IgD-negative memory B cell (primary cell): ENCODE measurements at regions not wholly inside any gene's neighbourhood (a gene's known extent, or its start where the extent isn't known, plus 50 kb on each side); places are given as distances from the start of the nearest gene placed in this dataset.
"Not testable (repeated sequence)": the region's sequence is repeated elsewhere in the genome, so short reads cannot be mapped to it uniquely, and the experiment has no call there.

Experiments
- H3K27ac Mint-ChIP-seq, 3 donors: one replicate each; pipeline ENCODE4 v1.8.0; 2020 to 2022; ENCODE audit warnings: mild to moderate bottlenecking in 3 of 3, mixed read lengths in 3 of 3, moderate library complexity in 1 of 3
- H3K27me3 Mint-ChIP-seq: one replicate; pipeline ENCODE4 v1.8.0; 2021; ENCODE audit warnings: mixed read lengths
- H3K36me3 Mint-ChIP-seq: one replicate; pipeline ENCODE4 v1.8.0; 2020; ENCODE audit warnings: mild to moderate bottlenecking, mixed read lengths
- H3K4me1 Mint-ChIP-seq, 3 donors: one replicate each; pipeline ENCODE4 v1.8.0; 2020 to 2022; ENCODE audit warnings: mixed read lengths in 3 of 3, mild to moderate bottlenecking in 1 of 3
- H3K4me3 Mint-ChIP-seq, 4 donors: one replicate each; pipeline ENCODE4 v1.8.0; 2020 to 2022; ENCODE audit warnings: mild to moderate bottlenecking in 4 of 4, mixed read lengths in 4 of 4, moderate library complexity in 3 of 4
- H3K9me3 Mint-ChIP-seq, 3 donors: one replicate each; pipeline ENCODE4 v1.8.0; 2020 to 2021; ENCODE audit warnings: mixed read lengths in 3 of 3, mild to moderate bottlenecking in 1 of 3

DNA sequence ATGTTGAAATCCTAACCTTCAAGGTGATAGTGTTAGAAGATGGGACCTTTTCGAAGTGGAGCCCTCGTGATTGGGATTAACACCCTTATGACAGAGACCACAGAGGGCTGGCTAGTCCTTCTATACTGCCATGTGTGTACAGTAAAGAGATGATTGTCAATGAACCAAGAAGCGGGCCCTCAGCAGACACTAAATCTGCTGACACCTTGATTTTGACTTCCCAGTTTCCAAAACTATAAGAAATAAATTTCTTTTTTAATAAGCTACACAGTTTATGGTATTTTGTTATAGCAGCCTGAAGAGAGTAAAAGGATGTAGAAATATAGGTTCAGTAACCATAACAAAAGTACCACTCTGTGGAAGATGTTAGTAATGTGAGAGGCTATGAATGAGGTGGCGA, 419.0 kb upstream of the NUDT12 start:
- Mint-ChIP-seq H3K4me3 (no peak overlapping the region), H3K9me3 (peaks cover 4 to 6% (median 5%) of the 10 kb centered on the region in 3 donors)

DNA sequence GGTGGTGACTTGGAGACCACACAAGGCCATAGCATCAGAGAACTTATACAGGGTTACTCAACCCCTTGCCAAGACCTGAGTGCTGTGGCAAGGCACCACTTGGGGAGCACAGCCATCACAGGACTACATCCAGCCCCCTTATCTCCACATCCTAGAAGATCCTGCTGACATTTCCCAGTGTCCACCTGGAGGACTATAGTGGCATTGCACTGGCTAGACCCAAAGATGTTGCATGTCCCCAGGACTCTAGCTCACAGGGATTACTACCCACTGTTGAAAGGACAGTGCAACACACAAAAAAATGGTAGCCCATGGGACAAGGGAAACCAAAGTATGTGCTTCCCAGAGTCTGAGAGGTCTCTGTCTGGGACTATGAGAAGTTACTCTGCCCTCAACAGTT, 411.1 kb upstream of the NUDT12 start:
- Mint-ChIP-seq H3K36me3 (no peaks in the 10 kb centered on the region), H3K4me1 (no peaks in the 10 kb centered on the region), H3K27ac (no peak overlapping the region), H3K4me3 (no peak overlapping the region), H3K27me3 (no peaks in the 10 kb centered on the region), H3K9me3 (peaks cover 1 to 13% (median 8%) of the 10 kb centered on the region in 3 donors)

More for the DNA sequence above, 419.0 kb upstream of the NUDT12 start:
- H3K27me3 Mint-ChIP-seq: no peaks in the 10 kb centered on the region
- no peaks in the 10 kb centered on the region for H3K36me3 Mint-ChIP-seq
- no peak overlapping the region for H3K27ac Mint-ChIP-seq
- H3K4me1 Mint-ChIP-seq: no peaks in the 10 kb centered on the region

DNA sequence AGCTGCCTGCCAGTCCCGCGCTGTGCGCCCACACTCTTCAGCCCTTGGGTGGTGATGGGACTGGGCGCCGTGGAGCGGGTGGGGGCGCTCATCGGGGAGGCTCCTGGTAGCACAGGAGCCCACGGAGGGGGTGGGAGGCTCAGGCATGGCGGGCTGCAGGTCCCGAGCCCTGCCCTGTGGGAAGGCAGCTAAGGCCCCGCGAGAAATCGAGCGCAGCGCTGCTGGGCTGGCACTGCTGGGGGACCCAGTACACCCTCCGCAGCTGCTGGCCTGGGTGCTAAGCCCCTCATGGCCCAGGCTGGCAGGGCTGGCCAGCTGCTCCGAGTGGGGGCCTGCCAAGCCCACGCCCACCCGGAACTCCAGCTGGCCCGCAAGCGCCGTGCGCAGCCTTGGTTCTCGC, 403.7 kb upstream of the NUDT12 start:
- peaks cover 10 to 14% (median 11%) of the 10 kb centered on the region in 3 donors for H3K9me3 Mint-ChIP-seq
- not testable (repeated sequence) for H3K36me3 Mint-ChIP-seq, H3K4me1 Mint-ChIP-seq, H3K27me3 Mint-ChIP-seq, H3K27ac Mint-ChIP-seq
- H3K4me3 Mint-ChIP-seq: peak overlapping the region in 1 of 4 donors; percentile 8

DNA sequence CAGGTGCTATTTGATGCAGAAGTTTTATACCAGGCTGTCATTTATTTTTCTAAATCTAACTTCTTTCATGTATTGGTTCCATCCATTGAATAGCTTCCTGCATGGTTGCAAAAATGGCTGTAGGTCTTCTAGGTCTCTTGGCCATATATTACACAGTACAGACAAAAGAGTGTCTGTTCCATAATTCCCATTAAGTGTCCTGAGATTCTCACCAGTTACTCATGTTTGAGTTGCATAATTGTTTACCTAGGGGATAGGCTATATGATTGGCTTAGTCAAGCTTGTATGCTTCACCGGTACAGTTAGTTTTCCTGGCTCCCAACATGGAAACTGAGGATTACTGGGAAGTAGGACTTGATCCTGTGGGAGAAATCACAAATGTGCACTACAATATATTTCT, 399.4 kb upstream of the NUDT12 start:
- Mint-ChIP-seq H3K4me3 (no peak overlapping the region), H3K27ac (no peak overlapping the region), H3K4me1 (no peaks in the 10 kb centered on the region), H3K9me3 (peaks cover 5 to 13% (median 9%) of the 10 kb centered on the region in 3 donors), H3K27me3 (no peaks in the 10 kb centered on the region), H3K36me3 (no peaks in the 10 kb centered on the region)

DNA sequence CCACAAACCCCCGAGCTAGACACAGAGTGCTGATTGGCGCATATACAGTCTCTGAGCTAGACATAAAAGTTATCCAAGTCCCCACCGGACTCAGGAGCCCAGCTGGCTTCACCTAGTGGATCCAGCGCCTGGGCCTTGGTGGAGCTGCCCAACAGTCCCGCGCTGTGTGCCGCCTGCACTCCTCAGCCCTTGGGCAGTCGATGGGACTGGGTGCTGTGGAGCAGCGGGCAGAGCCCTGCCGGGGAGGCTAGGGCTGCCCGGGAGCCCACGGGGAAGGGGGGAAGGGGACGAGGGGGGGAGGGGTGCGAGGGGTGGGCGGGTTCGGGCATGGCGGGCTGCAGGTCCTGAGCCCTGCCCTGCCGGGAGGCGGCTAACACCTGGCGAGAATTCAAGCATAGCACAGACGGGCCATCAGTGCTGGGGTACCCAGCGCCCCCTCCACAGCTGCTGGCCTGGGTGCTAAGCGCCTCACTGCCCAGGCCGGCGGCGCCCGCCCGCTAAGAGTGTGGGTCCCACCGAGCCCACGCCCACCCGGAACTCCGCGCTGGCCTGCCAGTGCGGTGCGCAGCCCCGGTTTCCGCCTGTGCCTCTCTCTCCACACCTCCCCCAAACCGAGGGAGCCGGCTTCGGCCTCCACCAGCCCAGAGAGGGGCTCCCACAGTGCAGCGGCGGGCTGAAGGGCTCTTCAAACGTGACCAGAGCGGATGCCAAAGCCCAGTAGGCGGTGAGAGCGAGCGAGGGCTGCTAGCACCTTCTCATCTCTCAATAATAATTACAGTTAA, 391.2 kb upstream of the NUDT12 start:
- H3K4me1 Mint-ChIP-seq: no peaks in the 10 kb centered on the region
- H3K36me3 Mint-ChIP-seq: no peaks in the 10 kb centered on the region
- no peaks in the 10 kb centered on the region for H3K27me3 Mint-ChIP-seq
- peaks cover 3 to 7% (median 5%) of the 10 kb centered on the region in 3 donors for H3K9me3 Mint-ChIP-seq
- H3K27ac Mint-ChIP-seq: no peak overlapping the region
- H3K4me3 Mint-ChIP-seq: no peak overlapping the region

DNA sequence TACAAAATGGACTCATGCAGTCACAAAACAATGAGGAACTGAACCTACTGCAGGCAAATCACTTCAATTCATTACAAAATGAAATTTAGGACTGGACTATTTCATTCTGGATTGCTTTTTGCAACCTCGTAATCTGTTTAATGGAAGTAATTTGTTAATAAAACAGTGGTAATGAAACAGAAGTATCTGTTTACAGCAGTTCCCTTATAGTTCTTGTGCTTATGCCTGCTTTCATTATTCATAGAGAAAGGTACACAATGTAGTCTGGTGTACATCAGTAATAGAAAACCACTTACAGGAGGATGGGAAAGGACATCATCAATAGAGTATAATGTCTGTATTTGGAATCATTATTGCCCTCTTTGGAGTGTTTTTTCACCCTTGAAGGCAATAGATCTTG, 389.2 kb upstream of the NUDT12 start:
- Mint-ChIP-seq H3K36me3 (no peaks in the 10 kb centered on the region), H3K9me3 (peaks cover 0 to 2% (median 0%) of the 10 kb centered on the region in 3 donors), H3K27me3 (no peaks in the 10 kb centered on the region)

DNA sequence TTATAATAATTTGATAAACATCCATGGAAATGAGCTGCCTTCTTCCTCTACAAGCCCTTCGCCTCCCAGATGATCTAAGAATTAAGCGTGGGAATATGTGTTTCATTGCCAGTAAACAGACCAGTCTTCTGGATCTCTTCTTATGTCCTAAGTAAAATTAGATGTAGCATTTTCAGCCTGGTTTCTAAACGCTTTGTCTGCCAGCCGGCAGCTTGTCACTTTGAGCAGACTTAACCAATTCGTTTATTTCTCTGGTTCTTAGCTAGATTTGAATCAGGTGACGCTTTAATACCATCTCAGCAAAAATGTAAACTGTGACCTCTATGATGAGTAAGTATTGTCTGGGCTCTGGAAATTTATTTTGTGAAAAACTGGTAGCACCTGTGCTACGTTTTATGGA, 380.6 kb upstream of the NUDT12 start:
- Mint-ChIP-seq H3K4me1 (no peaks in the 10 kb centered on the region), H3K27me3 (no peaks in the 10 kb centered on the region)

More for the DNA sequence above, 389.2 kb upstream of the NUDT12 start:
- Mint-ChIP-seq H3K4me1 (no peaks in the 10 kb centered on the region), H3K4me3 (no peak overlapping the region), H3K27ac (no peak overlapping the region)

DNA sequence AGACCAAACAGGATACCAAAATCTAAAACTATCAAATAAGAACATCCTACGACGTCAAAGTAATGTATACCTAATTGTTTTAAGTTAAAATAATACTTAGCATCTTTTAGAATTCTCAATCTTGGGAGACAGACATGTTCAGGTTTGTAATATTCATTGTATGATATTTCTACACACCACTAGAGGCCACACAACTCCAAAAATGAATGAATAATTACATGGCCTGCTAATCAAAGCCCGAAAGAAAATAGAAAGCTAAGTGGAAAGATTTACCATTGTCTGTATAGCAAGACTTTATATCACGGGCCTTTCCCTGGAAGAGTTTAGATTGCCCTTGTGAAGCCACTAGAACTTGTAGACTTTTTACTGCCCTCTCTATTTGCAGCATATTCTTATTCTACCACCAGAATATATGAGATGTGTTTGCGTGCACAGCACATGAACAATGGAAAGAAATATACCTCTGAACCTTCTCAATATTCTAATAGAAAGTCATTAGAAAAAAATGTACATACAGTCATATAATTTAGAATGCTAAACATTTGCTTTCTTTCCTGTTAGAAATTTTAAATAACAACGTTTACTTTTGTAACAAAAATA, 380.1 kb upstream of the NUDT12 start:
- H3K36me3 Mint-ChIP-seq: no peaks in the 10 kb centered on the region
- no peaks in the 10 kb centered on the region for H3K27me3 Mint-ChIP-seq
- no peak overlapping the region for H3K4me3 Mint-ChIP-seq
- peaks cover 0 to 2% (median 0%) of the 10 kb centered on the region in 3 donors for H3K9me3 Mint-ChIP-seq
- H3K4me1 Mint-ChIP-seq: no peaks in the 10 kb centered on the region
- no peak overlapping the region for H3K27ac Mint-ChIP-seq

More for the DNA sequence above, 380.6 kb upstream of the NUDT12 start:
- no peaks in the 10 kb centered on the region for H3K36me3 Mint-ChIP-seq
- H3K4me3 Mint-ChIP-seq: no peak overlapping the region
- H3K9me3 Mint-ChIP-seq: peaks cover 0 to 2% (median 0%) of the 10 kb centered on the region in 3 donors
- no peak overlapping the region for H3K27ac Mint-ChIP-seq

DNA sequence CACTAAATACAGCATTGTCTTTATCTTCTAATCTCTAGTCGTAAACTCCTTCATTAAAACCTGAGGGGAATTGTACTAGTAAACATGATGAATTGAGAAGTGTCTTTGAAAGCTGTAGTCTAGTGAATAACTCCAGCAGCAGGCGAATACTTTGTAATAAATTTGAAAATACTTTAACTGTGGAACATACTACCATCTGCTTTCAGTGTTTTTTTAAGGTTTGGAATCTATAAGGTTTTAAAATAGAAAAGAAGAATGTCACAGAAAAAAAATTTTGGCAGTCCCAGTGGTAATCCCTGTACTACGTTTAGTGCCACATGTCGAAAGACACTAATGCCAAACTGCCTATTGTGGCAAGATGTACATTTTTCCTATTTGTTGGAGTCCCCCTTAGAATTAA, 379.0 kb upstream of the NUDT12 start:
- H3K27me3 Mint-ChIP-seq: no peaks in the 10 kb centered on the region
- H3K27ac Mint-ChIP-seq: no peak overlapping the region
- peaks cover 0 to 2% (median 0%) of the 10 kb centered on the region in 3 donors for H3K9me3 Mint-ChIP-seq
- no peaks in the 10 kb centered on the region for H3K4me1 Mint-ChIP-seq
- H3K36me3 Mint-ChIP-seq: no peaks in the 10 kb centered on the region
- no peak overlapping the region for H3K4me3 Mint-ChIP-seq

DNA sequence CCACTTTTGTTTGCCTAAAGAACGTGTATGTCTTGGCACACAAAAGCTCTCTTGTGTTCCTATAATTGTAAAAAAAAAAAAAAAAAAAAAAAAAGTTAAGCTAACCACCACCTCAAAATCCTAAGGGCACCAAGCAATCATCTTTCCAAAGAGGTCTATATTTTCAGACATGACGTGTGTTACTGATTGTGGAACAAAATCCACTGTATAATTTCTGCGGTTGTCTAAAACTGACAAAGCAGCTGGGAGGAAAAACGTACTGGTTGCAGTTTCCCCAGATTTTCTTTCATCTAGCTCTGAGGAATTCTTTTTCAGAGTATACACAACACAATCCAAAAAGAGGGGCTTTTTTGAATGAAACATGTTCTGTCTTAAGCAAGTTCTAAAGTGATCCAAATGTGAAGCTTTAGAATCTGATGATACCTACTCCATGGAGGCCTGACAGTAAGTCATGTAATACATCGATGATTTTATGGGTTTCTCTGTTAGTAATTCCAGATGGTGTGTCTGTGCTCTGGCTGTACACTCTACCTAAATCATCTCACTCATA, 375.6 kb upstream of the NUDT12 start:
- Mint-ChIP-seq H3K27me3 (no peaks in the 10 kb centered on the region), H3K36me3 (no peaks in the 10 kb centered on the region), H3K27ac (no peak overlapping the region), H3K9me3 (peaks cover 0 to 2% (median 0%) of the 10 kb centered on the region in 3 donors), H3K4me3 (no peak overlapping the region), H3K4me1 (no peaks in the 10 kb centered on the region)

DNA sequence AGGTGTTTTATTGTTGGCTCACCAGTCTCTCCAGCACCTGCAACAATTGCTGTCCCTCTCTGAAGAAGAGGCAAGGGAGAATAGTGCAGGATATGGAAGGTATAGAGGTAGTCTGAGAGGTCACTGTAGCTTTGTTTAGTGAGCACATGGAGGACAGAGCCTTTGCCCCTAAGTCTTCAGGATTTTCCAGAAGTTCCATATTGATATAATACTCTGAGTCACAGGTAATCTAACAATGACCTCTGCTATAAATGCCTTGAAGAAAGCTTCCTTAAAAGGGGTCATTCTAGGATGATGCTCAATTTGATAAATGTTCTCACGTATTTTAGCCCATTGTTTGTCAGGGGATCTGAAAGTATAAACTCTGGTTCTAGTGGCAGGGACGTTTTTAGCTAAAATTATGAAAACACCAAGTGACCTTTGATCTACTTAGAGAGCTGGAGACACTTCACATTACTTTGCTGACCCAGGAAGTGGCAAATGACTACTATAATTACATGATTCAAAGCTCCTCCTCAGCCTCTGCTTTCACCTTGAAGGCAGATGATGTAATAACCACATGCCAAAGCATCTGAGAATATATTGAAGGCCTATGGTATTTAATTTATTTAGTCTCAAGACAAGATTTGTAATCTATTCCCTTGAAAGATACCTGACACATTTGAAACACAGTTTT, 366.9 kb upstream of the NUDT12 start:
- H3K4me3 Mint-ChIP-seq: no peak overlapping the region
- H3K9me3 Mint-ChIP-seq: peaks cover 2 to 6% (median 3%) of the 10 kb centered on the region in 3 donors
- H3K4me1 Mint-ChIP-seq: no peaks in the 10 kb centered on the region
- no peak overlapping the region for H3K27ac Mint-ChIP-seq
- no peaks in the 10 kb centered on the region for H3K27me3 Mint-ChIP-seq
- no peaks in the 10 kb centered on the region for H3K36me3 Mint-ChIP-seq

DNA sequence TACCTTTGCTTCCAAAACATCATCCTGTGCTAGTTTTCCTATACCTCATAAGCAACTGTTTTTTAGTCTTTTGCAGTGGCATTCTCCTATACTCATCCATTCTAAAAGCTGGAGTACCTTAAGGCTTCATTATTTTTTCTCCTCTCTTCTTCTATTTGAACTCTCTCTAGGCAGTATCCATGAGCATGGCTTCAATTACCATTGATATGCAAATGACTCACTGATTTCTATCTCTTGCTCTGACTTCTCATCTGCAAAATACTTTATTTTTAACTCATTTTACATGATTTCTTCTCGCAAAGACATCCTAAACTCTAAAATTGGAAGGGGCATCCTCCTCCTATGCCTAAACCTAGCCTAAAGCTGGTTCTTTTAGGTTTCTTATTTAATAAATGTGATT, 365.1 kb upstream of the NUDT12 start:
- Mint-ChIP-seq H3K9me3 (peaks cover 2 to 6% (median 3%) of the 10 kb centered on the region in 3 donors), H3K27ac (no peak overlapping the region)

DNA sequence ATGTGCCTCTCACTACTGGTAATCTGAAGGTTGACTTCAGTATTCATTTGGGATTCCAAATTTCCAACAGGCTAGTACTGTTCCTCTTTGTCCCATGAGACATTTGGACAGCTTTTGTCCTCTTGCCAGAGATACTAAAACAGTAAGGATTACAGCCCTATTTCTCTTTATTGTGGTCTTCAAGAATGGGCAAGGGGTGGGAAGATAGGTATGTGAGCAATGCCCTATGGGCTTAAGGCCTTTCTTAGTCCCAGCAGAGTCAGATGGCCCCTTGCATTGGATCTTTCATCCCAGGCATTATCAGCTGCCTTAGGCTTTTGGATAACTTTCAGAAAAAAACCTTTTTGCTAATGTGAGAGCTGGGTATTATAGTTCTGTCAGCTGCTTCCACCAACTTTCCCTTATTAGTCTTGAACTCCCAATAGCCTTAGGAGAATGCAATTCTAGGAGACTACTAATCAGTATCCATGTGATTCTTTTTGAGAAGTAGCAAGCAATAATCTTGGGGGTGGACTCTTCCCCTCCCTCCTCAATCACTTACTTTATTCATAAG, 361.1 kb upstream of the NUDT12 start:
- Mint-ChIP-seq H3K9me3 (peaks cover 2 to 6% (median 2%) of the 10 kb centered on the region in 3 donors), H3K4me1 (no peaks in the 10 kb centered on the region), H3K27me3 (no peaks in the 10 kb centered on the region), H3K27ac (no peak overlapping the region), H3K36me3 (no peaks in the 10 kb centered on the region), H3K4me3 (no peak overlapping the region)

More for the DNA sequence above, 365.1 kb upstream of the NUDT12 start:
- Mint-ChIP-seq H3K36me3 (no peaks in the 10 kb centered on the region), H3K4me3 (no peak overlapping the region), H3K4me1 (no peaks in the 10 kb centered on the region), H3K27me3 (no peaks in the 10 kb centered on the region)

DNA sequence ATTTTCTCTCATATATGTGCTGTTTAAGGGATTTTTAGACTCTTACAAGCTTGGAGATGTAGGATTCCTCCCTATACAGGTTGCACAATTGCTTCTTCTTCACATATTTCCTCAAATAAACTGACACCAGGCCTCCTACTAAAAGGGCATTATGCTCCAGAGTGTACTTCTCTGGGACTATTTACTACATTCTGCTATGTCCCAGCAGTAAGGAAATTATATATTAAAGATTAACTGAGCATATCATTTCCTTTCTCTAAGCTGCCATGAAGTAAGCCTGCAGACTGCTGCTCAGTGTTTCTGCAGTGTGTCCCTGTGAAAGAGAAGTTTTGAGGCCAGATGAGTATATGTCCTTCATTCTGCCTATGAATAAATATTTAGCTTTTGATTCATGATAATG, 356.9 kb upstream of the NUDT12 start:
- H3K4me1 Mint-ChIP-seq: no peaks in the 10 kb centered on the region
- H3K9me3 Mint-ChIP-seq: no peaks in the 10 kb centered on the region
- H3K27me3 Mint-ChIP-seq: no peaks in the 10 kb centered on the region
- no peak overlapping the region for H3K4me3 Mint-ChIP-seq
- H3K36me3 Mint-ChIP-seq: no peaks in the 10 kb centered on the region
- H3K27ac Mint-ChIP-seq: no peak overlapping the region
